ENCODE measurements at regions not wholly inside any gene's neighbourhood (a gene's known extent, or its start where the extent isn't known, plus 50 kb on each side); places are given as distances from the start of the nearest gene placed in this dataset.

- no peak for TF ChIP-seq NFAT5 (CRISPR knock-in tag; IDR thresholded peaks at IDR 0.05)
- TF ChIP-seq ZNF749 (CRISPR knock-in tag; IDR thresholded peaks at IDR 0.05; ENCODE audit: borderline replicate concordance): no peak
- TF ChIP-seq ZNF343 (CRISPR knock-in tag; IDR thresholded peaks at IDR 0.05): no peak
- no peak for TF ChIP-seq CHD4 (IDR thresholded peaks at IDR 0.05; ENCODE audit: borderline replicate concordance, low read length)
- TF ChIP-seq HOXD1 (CRISPR knock-in tag; IDR thresholded peaks at IDR 0.05): no peak
- no peak for TF ChIP-seq CTCF (CRISPR knock-in tag; IDR thresholded peaks at IDR 0.05)
- TF ChIP-seq AGO2 (optimal IDR thresholded peaks at IDR 0.05; ENCODE audit: low read depth, low read length): no peak
- TF ChIP-seq RBFOX2 (IDR thresholded peaks at IDR 0.05; ENCODE audit: low read depth, low read length): no peak
Observed at GRCh38 chr5:121257621-121258020, 594.1 kb upstream of the FTMT start (continued).
